GM18520 (cell line): ENCODE measurements at regions not wholly inside any gene's neighbourhood (a gene's known extent, or its start where the extent isn't known, plus 50 kb on each side); places are given as distances from the start of the nearest gene placed in this dataset.

Source experiments
- ATAC-seq: cut with Tn5 transposase; IDR thresholded peaks from one replicate; pipeline ENCODE4 v1.9.1; 2021; ENCODE audit not compliant: unreplicated experiment

GRCh38 chr2:146287281-146287680, 1557.5 kb upstream of the ACVR2A start:
- ATAC-seq = no peak

DNA sequence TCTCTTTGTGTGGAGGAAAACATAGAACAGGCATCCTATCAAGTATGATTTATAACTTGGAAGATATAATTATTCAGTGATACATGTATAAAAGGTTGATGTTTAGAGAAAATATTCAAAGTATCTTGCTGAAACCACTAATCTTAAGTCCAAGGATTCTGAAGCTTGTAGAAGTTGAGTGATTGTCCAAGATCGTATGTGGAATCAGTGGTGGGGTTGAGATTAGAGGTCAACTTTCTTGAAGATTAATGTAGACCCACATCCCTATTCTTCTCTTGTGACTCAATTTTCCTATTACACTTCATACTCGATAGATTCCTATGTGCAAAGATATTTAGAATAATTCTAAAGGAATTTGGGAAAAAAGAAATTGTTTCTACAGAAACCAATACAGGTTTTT, 1565.9 kb upstream of the ACVR2A start:
- ATAC-seq = no peak

- ATAC-seq = no peak
Observed at GRCh38 chr2:146271131-146271831, 1573.5 kb upstream of the ACVR2A start.

DNA sequence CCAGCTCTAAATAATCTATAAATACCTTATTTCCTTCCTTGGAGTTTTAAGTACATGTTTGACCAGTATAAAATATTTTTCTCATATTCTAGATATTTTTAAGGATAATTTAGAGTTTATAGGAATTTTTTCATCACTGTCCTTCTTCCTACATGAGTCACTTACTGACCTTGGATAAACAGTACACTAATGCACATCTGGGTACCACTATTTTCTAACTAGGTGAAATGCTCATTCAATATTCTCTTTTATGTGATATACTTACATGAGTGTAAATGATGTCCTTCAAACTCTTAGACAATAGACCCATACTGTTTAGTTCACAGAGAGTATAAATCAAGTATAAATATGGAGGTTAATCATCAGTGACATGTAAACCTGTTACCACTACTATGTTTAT, 1574.2 kb upstream of the ACVR2A start:
- ATAC-seq = no peak

DNA sequence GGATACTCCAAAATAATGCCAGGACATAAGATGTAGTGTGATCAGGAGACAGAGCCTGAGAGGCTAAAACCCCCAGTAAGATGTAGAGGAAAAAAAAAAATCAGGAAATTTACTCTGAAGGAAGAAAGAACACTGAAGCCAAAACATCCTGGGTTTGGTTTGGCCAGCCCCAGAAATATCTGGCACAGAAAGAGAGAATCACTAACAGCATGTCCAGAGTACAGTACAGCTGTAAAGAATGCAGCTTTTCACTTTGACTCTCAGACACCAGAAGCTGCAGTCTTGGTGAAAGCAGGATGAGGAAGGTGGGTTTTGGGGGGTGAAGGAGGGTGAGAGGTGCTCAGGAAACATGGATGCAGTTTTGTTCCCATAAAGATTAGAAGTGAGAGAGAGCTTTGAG, 1577.7 kb upstream of the ACVR2A start:
- ATAC-seq = no peak

DNA sequence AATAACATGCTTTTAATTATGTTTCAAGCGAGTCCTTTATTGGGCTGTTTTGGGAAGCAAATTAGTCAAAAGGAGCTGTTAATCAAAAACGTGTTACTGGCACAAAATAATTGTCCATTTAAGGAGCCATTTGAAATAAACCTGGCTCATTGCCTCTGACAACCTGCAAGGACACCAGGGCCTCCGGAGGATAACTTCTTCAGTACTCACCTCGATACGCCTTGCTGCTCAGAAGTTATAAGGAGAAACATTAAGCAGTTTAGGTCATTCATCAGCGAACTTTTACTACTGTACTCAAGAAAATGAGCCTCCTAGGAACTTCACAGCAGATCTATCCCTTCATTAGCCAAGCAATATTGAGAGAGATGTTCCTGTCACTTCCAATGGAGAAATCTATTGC, 1579.2 kb upstream of the ACVR2A start:
- no peak for ATAC-seq

DNA sequence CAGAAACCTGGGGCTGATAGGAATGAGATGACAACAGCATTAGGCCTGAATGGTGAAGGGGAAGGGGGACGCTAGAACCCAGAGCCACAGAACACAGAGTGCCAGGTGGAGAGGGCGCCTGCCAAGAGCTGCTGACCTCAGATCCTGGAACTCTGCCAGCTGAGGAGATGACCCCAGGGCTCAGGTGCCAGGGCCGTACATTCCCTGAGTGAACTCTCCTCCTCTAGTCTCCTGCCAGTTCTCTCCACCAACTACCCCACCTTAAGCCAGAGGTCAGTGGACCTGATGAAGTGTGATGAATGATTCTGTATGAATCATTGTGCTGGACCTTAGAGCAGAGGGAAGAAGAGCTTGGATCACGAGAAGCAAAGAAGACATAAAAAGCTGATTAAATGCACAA, 1582.2 kb upstream of the ACVR2A start:
- ATAC-seq = no peak

GRCh38 chr2:146260551-146260950, 1584.3 kb upstream of the ACVR2A start:
- no peak for ATAC-seq

GRCh38 chr2:146259816-146260215, 1585.0 kb upstream of the ACVR2A start:
- ATAC-seq = no peak

DNA sequence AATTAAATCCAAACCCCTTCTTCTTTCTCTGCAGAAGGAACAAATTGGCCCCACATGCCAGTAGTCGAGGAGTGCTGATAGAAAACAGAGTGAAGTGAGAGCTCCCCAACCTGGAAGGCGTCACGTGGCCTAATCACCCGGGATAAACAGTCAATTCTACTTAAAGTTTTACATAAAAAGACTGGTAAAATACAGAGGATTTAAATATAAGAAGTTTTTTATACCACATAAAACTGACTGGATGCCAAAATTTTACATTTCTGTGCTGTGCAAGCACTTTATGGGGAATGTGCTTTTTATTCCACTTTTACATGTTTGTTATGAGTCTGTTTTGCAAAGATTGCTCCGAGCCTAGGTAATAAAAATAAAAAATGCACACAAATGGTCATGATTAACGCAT, 1586.8 kb upstream of the ACVR2A start:
- no peak for ATAC-seq

GRCh38 chr2:146252119-146252518, 1592.7 kb upstream of the ACVR2A start:
- ATAC-seq = no peak

DNA sequence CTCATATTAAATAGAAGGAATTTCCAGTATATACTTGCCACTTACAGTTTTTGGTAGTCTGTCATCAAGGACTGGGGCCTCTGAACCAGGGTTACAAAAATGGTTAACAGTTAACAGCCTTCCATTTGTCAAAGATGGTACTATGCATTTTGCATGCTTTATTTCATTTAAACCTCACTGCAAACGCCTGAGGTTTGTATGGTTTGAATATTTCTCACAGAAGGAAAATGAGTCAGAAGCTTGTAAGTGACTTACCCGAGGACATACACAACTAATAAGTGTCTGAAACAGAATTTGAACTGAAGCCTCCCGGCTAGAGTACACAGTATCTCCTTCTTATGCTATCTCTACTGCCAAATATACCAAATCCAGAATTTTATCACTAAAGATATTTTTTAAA, 1593.5 kb upstream of the ACVR2A start:
- ATAC-seq = no peak

GRCh38 chr2:146246736-146247523, 1597.9 kb upstream of the ACVR2A start:
- ATAC-seq = no peak

DNA sequence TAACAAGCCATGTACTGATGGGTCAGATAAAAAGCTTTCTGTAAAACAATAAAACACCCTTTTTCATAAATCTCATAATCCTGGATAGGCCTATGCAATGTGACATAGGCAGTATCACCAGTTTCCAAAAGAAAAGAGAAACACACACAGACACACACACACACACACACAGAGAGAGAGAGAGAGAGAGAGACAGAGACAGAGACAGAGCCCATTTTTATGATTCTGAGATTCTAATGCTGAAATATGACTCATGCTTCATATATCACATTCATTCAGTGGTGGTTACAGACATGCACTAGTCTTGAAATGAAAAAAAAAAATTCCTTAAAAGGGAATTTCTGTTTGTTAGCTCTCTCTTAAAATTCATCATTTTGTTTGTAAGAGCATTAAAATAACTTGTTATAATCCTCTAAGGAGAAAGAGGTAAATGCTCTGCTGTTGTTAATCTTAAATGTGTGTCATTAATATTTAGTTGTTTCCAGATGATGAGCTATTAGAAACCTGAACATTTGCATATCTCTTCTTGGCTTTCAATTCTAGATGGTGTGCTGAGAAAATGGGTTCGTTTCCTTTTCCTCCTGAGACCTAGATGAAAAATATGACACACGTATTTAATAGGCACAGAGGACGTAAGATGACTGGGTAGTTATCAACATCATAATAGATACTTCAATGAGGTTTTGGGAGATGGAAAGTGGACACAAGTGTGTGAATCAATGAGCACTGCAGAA, 1598.7 kb upstream of the ACVR2A start:
- no peak for ATAC-seq

GRCh38 chr2:146244830-146245229, 1600.0 kb upstream of the ACVR2A start:
- no peak for ATAC-seq

- no peak for ATAC-seq
Observed at GRCh38 chr2:146244131-146244530, 1600.7 kb upstream of the ACVR2A start.

- no peak for ATAC-seq
Observed at GRCh38 chr2:146241023-146241422, 1603.8 kb upstream of the ACVR2A start.

- ATAC-seq = no peak
Observed at GRCh38 chr2:146240391-146240790, 1604.4 kb upstream of the ACVR2A start.

DNA sequence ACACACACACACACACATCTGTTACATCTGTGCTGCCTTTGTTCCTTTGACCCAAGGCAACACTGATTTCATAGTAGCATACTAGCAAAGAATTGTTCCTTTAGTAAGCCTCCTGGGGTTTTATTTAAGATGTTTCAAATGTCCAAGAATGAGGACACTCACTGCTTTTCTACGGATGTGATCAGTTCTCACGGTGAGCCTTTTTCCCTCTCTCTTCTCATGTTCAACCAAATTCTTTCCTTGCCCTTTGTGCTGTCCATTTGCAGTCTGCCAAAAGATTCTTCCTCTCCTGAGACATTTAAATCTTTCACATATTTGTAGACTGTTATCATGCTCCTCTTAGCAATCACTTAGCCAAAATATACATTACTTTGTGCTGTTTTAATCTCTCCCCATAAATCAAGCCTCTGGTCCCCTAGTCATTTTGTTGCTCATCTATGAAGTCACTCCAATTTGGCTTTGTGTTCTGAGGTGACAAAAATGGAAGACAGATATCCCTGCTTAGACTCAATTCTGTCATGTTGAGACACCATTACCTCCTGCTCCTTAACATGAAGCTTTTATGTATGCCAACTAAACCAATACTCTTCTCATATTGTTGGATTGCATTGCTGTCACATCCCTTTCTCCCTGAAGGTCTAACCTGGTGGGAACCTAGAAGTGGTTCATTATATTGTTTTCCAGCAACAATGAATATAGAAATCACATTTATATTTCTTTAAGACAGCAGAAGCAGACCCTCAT, 1605.3 kb upstream of the ACVR2A start:
- ATAC-seq = no peak

GRCh38 chr2:146238254-146238966, 1606.4 kb upstream of the ACVR2A start:
- ATAC-seq = no peak

DNA sequence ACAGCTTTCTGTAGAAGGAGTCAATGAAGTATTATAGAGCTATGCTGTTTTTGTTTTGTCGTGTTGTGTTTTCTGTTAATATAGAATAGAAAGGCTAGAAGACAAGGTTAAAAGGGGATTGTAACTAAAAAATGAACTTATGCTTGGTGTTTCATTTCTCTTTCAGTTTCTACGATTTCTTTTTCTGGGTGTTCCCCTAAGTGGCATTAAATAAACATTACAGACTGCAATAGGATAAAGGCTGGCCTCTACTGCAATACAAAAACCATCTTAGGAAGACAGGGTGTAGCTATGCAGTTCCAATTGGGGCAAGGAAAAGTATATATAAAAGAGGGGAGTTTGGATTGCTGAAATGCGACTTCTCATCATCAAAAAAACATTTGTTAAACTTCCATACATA, 1609.7 kb upstream of the ACVR2A start:
- ATAC-seq = no peak
